ENCODE measurements at regions not wholly inside any gene's neighbourhood (a gene's known extent, or its start where the extent isn't known, plus 50 kb on each side); places are given as distances from the start of the nearest gene placed in this dataset.

GRCh38 chr14:95375539-95376109 is 55.9 kb upstream of the CLMN start:
- TF ChIP-seq CTCF (conservative IDR thresholded peaks at IDR 0.05; ENCODE audit: low read depth in 2 of 2) = no peak
- no peak for TF ChIP-seq REST (IDR thresholded peaks at IDR 0.05; ENCODE audit: unreplicated experiment)
- no peak for TF ChIP-seq POLR2AphosphoS5 (IDR thresholded peaks at IDR 0.05; ENCODE audit: low read depth)
- no peak for TF ChIP-seq EZH2 (IDR thresholded peaks at IDR 0.05; ENCODE audit: low read depth, unreplicated experiment)
- TF ChIP-seq EZH2phosphoT487 (IDR thresholded peaks at IDR 0.05; ENCODE audit: unreplicated experiment) = no peak
